Stimulated activated CD4-positive, alpha-beta T cell treated with anti-CD3 and anti-CD28 coated beads, Interleukin-1b, Interleukin-23, amount 100 ng/mL, for 48 hours (primary cell): ENCODE measurements at regions not wholly inside any gene's neighbourhood (a gene's known extent, or its start where the extent isn't known, plus 50 kb on each side); places are given as distances from the start of the nearest gene placed in this dataset.

Experiments used
- DNase-seq: peaks from one replicate; pipeline ENCODE4 v3.0.0-alpha.2; 2020

- DNase-seq: no peak
These were observed 259.1 kb upstream of the ARPP21 start for GRCh38 chr3:35380196-35380595.

- DNase-seq: no peak
These were observed 256.1 kb upstream of the ARPP21 start for GRCh38 chr3:35383216-35383615.

- DNase-seq: no peak
These were observed 255.4 kb upstream of the ARPP21 start for GRCh38 chr3:35383719-35384555.

GRCh38 chr3:35385271-35385670, 254.1 kb upstream of the ARPP21 start:
- DNase-seq: no peak

- DNase-seq: no peak
These were observed 249.4 kb upstream of the ARPP21 start for GRCh38 chr3:35389907-35390306.

GRCh38 chr3:35392187-35392586, 247.1 kb upstream of the ARPP21 start:
- no peak for DNase-seq

GRCh38 chr3:35393901-35394799, 245.2 kb upstream of the ARPP21 start:
- DNase-seq: no peak

- DNase-seq: no peak
These were observed 244.4 kb upstream of the ARPP21 start for GRCh38 chr3:35394905-35395304.

GRCh38 chr3:35401671-35402070, 237.7 kb upstream of the ARPP21 start:
- DNase-seq: no peak

GRCh38 chr3:35404571-35404970, 234.8 kb upstream of the ARPP21 start:
- DNase-seq: no peak

GRCh38 chr3:35408882-35409281, 230.4 kb upstream of the ARPP21 start:
- DNase-seq: no peak

GRCh38 chr3:35409991-35410390, 229.3 kb upstream of the ARPP21 start:
- no peak for DNase-seq

- no peak for DNase-seq
These were observed 225.8 kb upstream of the ARPP21 start for GRCh38 chr3:35413483-35413882.

- DNase-seq: no peak
These were observed 222.2 kb upstream of the ARPP21 start for GRCh38 chr3:35417080-35417479.

- no peak for DNase-seq
These were observed 217.2 kb upstream of the ARPP21 start for GRCh38 chr3:35422101-35422500.

GRCh38 chr3:35422836-35423601, 216.3 kb upstream of the ARPP21 start:
- no peak for DNase-seq

- no peak for DNase-seq
These were observed 212.9 kb upstream of the ARPP21 start for GRCh38 chr3:35426366-35426958.

- no peak for DNase-seq
These were observed 201.9 kb upstream of the ARPP21 start for GRCh38 chr3:35437381-35437780.

GRCh38 chr3:35438101-35438500, 201.2 kb upstream of the ARPP21 start:
- no peak for DNase-seq

GRCh38 chr3:35439663-35440062, 199.7 kb upstream of the ARPP21 start:
- DNase-seq: no peak

- no peak for DNase-seq
These were observed 198.5 kb upstream of the ARPP21 start for GRCh38 chr3:35440826-35441225.

GRCh38 chr3:35446896-35447295, 192.4 kb upstream of the ARPP21 start:
- no peak for DNase-seq

- no peak for DNase-seq
These were observed 191.2 kb upstream of the ARPP21 start for GRCh38 chr3:35448121-35448520.
